Hematopoietic multipotent progenitor cell treated with erythropoietin and hydrocortisone succinate and interleukin-3 and kit ligand, for 4 days (in vitro differentiated cells): ENCODE measurements at regions not wholly inside any gene's neighbourhood (a gene's known extent, or its start where the extent isn't known, plus 50 kb on each side); places are given as distances from the start of the nearest gene placed in this dataset.
A peak's percentile ranks its signal among the peaks of the same experiment; 100 is the strongest.

Experiments
- DNase-seq: peaks from one replicate; pipeline ENCODE4 v3.0.0-alpha.2; 2015

- no peak for DNase-seq
These were observed 93.0 kb upstream of the FSTL4 start for GRCh38 chr5:133705331-133705730.

DNA sequence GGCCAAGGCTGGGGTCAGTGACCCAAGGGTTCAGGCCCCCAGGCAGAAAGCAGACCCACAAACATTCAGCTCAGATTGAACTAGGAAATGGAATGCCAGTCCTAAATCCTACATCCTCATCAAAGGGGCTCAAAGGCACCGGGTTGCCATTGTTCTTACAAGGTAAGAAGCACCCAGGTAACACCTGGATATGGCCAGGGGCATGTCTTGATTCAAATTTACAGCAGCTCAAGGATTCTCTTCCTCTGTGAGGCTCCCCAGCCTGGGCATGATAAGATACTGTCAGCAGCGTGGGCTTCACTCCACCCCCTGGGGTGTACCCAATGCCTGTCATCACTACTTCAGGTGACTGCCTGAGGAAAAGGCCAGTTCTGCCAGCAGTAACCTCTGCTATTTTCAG lies 92.1 kb upstream of the FSTL4 start:
- no peak for DNase-seq

GRCh38 chr5:133703935-133704334 lies 91.6 kb upstream of the FSTL4 start:
- DNase-seq, result no peak

DNA sequence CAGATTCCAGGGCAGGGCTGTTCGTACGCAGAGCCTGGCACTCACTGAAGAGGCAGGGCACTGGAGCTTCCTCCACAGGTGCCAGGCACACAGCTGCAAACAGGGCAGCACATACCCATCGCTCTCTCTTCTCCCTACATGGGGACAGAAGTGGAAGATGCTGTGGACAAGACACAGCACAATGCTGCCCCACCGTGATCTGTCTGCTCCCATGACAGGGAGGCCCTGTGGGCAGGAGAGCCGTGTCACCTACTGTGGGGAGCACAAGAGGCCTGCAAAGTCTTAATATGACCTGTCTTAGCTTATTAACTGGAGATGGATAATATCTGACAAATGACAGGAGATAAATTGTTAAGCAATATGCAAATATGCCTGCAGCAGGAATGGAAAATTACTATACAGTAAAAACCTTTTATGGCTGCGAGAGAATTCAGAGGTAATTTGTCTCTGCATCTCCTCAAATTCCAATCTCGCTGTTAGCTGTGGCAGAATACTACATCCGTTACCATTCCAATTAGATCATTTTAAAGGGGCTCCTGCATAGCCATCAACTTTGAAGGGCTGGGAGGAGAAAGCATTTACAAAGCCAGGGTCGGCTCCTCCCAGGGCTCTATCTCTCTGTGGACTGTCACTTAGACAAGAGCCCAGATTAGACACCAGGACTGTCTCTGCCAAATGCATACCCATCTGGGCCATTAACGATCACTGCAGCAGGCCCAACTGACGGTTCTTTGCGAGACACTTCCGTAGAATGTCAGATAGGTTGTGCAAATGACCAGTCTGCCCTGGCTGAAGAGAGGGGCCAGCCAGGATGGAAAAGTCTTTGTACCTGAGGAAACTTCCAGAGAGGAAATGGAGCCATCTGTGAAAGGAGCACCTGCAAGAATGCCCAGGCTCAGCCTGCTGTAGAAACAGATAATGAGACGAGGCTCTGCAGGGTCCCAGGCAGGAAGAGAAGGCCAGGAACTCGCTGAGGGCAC lies 90.7 kb upstream of the FSTL4 start:
- DNase-seq, result no peak

DNA sequence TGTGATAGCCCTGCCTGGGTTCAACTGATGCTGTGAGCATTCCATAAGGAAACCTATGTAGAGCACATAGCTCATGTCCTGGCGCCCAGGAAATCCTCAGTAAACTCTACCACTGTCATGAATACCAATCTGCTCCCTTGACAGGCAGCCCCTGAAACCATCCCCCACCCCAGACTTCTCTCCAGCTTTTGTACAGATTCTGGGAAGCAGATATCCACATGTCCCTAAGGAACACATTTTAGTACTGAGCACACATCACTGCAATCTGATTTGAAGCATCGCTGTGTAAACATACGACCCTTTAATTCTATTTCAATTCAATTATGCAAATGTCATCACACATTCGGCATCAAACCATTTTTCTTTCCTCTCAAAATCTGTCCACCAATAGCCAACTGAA lies 89.5 kb upstream of the FSTL4 start:
- no peak for DNase-seq

- no peak for DNase-seq
These were observed 87.9 kb upstream of the FSTL4 start for GRCh38 chr5:133700251-133700650.

- DNase-seq, result no peak
These were observed 86.5 kb upstream of the FSTL4 start for GRCh38 chr5:133698646-133699526.

GRCh38 chr5:133698259-133698554 lies 85.9 kb upstream of the FSTL4 start:
- DNase-seq, result no peak

GRCh38 chr5:133697536-133698258 lies 85.4 kb upstream of the FSTL4 start:
- DNase-seq, result no peak

GRCh38 chr5:133696782-133697507 lies 84.6 kb upstream of the FSTL4 start:
- DNase-seq, result no peak

- no peak for DNase-seq
These were observed 83.8 kb upstream of the FSTL4 start for GRCh38 chr5:133696006-133696584.

- no peak for DNase-seq
These were observed 82.0 kb upstream of the FSTL4 start for GRCh38 chr5:133694181-133694831.

GRCh38 chr5:133691448-133691847 lies 79.1 kb upstream of the FSTL4 start:
- DNase-seq, result no peak

DNA sequence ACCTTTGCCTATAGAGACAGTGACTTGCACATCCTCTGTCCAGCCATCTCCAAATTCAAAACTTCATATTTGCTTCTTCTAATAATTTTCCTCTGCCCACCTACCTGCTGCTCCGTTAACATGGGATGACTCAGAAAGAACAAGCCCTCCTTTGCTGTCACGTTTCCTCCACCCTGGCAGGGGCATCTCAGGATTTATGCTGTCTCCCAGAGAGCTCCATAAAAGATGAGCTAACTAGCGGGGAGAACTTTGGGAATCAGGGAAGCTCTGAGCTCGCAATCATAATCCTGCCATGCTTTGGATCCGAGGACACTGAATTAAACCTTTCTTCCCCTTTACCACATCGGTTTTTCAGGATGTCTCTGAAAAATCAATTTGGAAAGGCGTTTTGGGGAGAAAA lies 78.4 kb upstream of the FSTL4 start:
- DNase-seq, result no peak

DNA sequence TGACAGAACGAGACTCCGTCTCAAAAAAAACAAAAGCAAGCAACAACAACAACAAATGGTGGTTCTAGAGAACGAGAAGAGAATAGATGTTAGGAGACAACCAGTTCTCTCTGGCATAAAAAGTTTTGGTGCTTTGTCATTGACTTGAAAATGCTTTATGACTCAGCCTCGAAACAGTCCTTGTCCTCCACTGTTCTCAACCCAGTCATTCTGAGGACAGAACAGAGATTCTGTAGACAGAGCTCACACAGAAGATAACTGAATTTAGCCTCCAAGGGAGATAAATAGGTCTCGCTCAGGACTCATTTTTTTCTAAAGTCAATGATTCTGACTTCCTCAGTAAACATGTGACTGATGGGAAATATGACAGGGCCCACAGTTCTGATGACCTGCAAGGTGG lies 76.0 kb upstream of the FSTL4 start:
- DNase-seq, result no peak

DNA sequence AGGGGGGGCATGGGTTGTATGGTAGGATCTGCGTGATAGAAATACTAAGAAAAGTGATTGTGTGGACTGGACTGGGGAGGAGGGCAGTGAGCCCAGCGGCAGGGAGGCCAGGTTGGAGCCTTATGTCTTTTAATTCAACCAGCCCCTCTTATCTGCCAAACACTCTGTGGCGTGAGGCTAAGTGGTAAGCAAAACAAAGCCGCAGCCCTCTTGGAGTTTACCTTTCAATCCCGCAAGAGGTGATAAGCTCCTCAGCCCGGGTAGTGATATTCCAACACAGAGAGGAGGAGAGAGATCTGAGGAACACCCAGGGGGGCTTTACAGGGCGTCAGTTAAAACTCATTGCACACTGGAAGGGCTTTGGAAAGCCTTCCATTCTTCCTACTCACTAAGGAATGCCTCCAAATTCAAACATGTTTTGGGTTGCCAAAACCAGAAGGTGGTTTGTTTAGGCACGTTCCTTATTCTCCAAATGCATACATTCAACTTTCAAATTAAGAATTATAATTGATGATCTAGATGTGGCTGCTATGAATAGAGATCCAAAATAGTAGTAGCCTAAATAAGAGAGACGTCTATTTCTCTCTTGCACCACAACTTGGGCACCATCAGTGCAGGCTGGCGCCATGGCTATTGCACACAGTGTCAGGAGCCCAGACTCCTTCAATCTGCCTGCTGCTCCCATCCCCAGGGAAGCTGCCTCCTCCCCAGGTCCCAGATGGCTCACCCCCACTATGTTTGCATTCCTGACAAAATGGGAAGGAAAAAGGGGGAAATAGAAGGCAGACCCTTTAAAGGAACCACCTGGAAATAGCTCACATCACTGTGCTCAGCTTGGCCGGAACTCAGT lies 75.1 kb upstream of the FSTL4 start:
- peak; percentile 63 for DNase-seq

DNA sequence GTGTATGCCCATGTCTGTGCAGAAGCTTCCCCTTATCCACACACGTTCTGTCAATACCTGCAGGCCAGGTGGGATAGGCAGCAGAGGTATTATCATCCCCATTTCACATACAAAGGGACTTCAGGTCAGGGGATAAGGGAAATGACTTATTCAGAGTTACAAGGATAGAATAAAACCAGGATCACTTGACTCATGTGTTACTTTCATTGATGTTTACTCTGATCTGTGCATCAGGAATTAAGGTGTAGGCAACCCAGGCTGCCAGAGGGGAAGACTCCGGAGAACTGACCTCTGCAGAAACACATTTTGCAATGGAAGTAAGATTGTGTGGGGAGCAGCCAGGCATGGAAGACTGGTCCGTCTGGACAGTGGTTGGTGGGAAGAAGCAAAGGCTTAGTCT lies 74.2 kb upstream of the FSTL4 start:
- no peak for DNase-seq

DNA sequence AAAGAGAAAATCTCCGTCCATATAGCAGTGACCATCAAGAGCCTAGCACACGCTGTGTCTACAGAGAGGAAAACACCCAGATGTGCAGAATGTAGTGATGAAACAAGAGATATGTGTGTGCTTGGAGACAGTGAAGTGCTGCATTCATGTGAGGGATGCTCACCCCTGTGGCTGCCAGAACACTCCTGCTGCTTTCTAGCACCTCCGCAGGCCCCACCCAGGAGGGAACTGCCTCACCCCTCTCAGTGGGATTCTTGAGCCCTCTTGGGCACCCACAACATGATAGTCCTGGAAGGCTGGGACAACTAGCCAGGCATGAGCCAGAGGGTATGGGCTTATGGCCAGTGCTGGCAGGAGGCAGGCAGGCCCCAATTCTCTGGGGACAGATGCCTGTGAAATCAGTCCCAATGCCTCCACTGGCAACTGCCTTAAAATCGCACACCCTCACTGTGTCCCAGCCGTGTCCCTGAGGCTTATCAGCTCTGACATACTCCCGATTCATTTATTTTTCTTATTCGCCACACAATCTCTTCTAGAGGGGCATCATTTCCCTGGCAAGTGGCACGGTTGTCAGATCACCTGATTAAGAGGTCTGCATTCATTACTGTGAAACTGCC lies 73.2 kb upstream of the FSTL4 start:
- DNase-seq, result no peak

DNA sequence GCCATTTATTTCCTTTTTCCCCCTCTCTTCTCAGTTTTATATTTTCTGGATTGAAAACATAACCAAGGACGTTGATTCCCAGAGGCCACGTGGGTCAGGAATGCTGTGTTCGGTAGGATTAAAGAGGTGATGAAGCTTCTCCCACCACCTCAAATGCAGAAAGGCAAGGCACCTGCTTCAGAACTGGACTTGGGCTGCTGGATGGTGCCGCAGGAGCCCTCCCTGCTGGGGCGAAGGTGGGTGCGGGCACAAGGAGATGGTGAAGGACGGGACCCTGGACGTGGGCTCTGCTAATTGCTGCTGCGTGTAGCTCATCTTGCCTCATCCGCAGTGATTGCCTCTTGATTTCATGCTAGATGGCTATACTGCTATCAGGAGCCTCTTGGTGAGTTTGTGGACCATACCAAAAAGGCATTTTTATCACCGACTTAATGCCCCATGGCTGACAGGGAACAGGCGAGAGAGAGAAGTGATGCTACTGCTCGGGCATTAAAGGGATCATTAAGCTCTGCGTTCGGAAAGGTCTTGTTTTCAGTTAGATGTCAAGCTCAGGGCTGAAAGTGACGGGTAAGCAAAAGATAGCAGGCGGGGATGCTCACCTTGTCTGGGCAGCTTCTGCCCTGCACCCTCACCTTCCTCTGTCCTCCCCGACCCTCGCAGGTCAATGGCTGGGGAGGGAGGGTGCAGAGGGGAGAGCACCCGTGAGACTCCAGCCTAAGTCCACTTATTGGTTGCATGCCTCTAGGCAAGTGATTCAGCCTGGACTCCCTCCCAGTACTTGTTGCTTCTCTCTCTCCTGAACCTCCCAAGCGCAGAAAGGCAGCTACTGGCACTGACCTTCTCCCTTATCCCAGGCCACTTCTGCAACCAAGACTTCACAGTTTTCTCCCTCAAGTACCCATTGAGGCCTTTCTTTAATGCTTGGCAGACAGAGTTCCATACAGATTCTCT lies 71.6 kb upstream of the FSTL4 start:
- no peak for DNase-seq
